ENCODE measurements at regions not wholly inside any gene's neighbourhood (a gene's known extent, or its start where the extent isn't known, plus 50 kb on each side); places are given as distances from the start of the nearest gene placed in this dataset.

DNA sequence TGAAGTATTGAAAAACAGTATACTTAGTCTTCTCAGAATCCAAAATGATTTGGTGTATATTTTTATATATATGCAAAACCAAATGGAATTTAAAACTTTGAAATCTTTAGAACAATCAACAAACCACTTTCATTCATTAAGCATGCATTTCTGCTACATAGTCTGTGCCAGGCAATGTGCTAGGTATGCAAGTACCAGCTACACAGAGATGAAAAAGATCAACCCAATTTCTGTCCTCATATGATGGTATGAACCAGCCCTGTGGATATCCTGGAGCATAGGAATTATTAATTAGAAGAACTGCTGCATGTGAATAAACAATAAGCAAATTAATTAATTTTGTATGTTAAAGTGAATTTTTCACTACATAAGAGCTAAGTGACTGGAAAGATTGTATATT, 51.2 kb upstream of the RTN4 start:
- DNase-seq, result no peak

DNA sequence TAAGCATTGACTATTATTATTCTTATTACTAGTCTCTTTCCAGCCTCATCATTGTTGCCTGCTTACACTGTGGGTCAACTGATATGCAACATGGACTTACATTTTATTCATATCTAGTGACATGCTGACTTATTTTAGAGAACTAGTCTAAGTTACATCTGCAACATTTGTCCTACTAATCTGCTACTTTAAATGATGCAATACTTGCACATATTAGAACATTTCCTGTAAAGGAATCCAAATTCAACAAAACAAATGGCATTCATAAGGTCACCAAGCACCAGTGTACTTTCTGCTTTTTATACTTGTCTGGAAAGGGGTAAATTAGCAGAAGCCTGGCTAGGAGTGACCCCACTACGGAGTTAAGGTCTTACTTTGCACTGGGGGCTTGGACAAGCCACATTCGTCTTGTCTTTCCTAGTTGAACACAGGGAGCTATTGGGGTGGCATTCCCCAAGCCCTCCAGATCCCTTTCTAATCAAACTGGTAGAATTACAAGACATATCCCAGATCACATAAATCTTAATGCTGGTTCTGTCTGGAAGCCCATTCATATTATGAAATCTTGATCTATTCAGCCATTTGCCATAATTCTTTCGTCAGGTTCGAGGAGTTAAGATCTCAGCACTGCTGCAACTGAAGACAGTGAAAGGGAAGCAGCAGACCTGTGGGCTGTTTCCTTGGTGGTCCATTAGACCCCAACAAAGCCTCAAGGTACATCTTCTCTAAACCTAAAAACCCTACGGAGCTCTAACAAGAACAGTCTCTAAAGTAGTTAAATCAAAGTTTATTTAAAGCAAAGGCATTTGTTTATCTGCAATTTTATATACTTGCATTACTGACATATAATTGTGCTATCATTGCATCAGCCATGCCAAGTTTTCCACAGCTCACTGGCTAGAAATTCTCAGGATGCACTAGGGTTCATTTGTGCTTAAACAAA, 49.9 kb upstream of the RTN4 start:
- no peak for DNase-seq

Data from hippocampal formation (tissue), 2 donors.